ENCODE measurements at regions not wholly inside any gene's neighbourhood (a gene's known extent, or its start where the extent isn't known, plus 50 kb on each side); places are given as distances from the start of the nearest gene placed in this dataset.

DNA sequence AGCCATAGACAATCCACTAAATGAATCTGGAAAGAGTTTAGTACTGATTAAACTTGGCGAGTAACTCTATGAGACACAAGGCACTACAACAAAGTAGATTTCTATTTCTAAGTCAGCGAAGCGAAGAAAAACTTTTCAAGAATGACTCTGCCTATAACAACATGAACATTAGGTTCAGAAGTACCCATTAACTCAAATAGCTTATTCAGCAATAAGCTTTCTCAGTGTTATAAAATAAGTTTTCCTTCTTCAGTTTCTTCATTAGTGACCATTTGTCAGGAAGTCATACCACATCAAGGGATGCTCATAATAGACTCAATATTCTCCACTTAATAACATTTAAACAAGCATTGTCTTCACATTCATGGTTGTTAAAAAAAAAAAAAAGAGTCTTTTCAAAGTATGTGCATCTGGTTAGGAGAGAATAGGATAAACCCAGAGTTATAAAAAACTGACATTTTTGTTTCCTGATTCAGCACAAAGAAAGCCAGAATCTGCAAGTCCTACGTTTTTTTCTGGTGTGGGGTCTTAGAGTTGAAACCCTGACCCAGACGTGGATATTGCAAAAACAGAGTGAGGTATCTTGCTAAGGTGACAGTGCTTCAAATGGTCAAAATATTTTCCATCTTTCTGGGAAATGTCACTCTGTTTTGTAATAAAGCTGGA lies 148.2 kb upstream of the PREP start:
- intact Hi-C loops (cut with micrococcal nuclease) = no loop called here
- DNase-seq (no peak), ATAC-seq (no peak)
- Mint-ChIP-seq H3K36me3 (peaks cover 3% of the 10 kb centered on the region), H3K4me3 (no peak overlapping the region), H3K4me1 (no peaks in the 10 kb centered on the region), H3K9me3 (no peaks in the 10 kb centered on the region), H3K27ac (no peak overlapping the region), H3K27me3 (ENCODE audit: low read depth in 2 of 2) (peaks cover 12 to 18% of the 10 kb centered on the region in 2 donors)
- WGBS (ENCODE audit: insufficient coverage) = 81% methylated on average over 5 of the region's 5 CpGs
- no peaks in the 10 kb centered on the region for H3K27me3 ChIP-seq (ENCODE audit: control insufficient read depth, insufficient read depth, low read length)
- H3K27ac ChIP-seq (ENCODE audit: low read length) = no peak overlapping the region
- no peaks in the 10 kb centered on the region for H3K36me3 ChIP-seq (ENCODE audit: control insufficient read depth, insufficient read depth, low read length)
- no peaks in the 10 kb centered on the region for H3K9me3 ChIP-seq (ENCODE audit: control insufficient read depth, insufficient read depth, low read length)
- H3K4me3 ChIP-seq (ENCODE audit: low read length) = no peak overlapping the region
- H3K4me1 ChIP-seq (ENCODE audit: control insufficient read depth, insufficient read depth, low read length) = no peaks in the 10 kb centered on the region
- TF ChIP-seq, protein P1, sequence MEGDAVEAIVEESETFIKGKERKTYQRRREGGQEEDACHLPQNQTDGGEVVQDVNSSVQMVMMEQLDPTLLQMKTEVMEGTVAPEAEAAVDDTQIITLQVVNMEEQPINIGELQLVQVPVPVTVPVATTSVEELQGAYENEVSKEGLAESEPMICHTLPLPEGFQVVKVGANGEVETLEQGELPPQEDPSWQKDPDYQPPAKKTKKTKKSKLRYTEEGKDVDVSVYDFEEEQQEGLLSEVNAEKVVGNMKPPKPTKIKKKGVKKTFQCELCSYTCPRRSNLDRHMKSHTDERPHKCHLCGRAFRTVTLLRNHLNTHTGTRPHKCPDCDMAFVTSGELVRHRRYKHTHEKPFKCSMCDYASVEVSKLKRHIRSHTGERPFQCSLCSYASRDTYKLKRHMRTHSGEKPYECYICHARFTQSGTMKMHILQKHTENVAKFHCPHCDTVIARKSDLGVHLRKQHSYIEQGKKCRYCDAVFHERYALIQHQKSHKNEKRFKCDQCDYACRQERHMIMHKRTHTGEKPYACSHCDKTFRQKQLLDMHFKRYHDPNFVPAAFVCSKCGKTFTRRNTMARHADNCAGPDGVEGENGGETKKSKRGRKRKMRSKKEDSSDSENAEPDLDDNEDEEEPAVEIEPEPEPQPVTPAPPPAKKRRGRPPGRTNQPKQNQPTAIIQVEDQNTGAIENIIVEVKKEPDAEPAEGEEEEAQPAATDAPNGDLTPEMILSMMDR (IDR thresholded peaks at IDR 0.05) = no peak

DNA sequence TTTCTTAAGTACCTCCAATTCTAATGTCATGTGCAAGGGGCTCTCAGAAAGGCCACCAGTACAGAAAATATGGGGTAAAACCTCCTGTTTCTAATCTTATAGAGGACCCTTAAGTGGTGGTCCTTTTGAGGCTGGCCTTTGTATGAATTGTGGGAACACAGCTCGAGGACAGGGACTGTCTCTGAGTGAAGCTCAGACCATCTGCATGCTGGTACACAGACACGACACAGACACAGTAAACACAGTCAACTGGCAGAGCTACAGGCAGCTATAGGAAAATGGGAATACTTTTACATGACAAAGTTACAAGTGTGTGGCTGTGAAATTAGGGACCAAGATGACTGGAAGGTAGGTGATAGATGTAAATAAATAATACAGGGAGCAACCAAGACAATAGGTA lies 143.9 kb upstream of the PREP start:
- TF ChIP-seq, protein P1 (IDR thresholded peaks at IDR 0.05) = no peak
- Histone ChIP-seq H3K27me3 (ENCODE audit: control insufficient read depth, insufficient read depth, low read length) (no peaks in the 10 kb centered on the region), H3K4me3 (ENCODE audit: low read length) (no peak overlapping the region), H3K9me3 (ENCODE audit: control insufficient read depth, insufficient read depth, low read length) (no peaks in the 10 kb centered on the region), H3K4me1 (ENCODE audit: control insufficient read depth, insufficient read depth, low read length) (no peaks in the 10 kb centered on the region), H3K27ac (ENCODE audit: low read length) (no peak overlapping the region), H3K36me3 (ENCODE audit: control insufficient read depth, insufficient read depth, low read length) (no peaks in the 10 kb centered on the region)
- intact Hi-C loops (cut with micrococcal nuclease) = no loop called here
- Mint-ChIP-seq H3K27ac (no peak overlapping the region), H3K4me1 (no peaks in the 10 kb centered on the region), H3K4me3 (no peak overlapping the region), H3K27me3 (ENCODE audit: low read depth in 2 of 2) (peaks cover 9 to 10% of the 10 kb centered on the region in 2 donors), H3K36me3 (no peaks in the 10 kb centered on the region), H3K9me3 (no peaks in the 10 kb centered on the region)
- WGBS (ENCODE audit: insufficient coverage) = 86% methylated on average over 2 of the region's 2 CpGs
- DNase-seq = no peak
- no peak for ATAC-seq

GRCh38 chr6:105545947-105546731 lies 143.3 kb upstream of the PREP start:
- DNase-seq = no peak
- Mint-ChIP-seq H3K4me3 (no peak overlapping the region), H3K9me3 (no peaks in the 10 kb centered on the region), H3K27ac (no peak overlapping the region), H3K27me3 (ENCODE audit: low read depth in 2 of 2) (peaks cover 9 to 10% of the 10 kb centered on the region in 2 donors), H3K4me1 (no peaks in the 10 kb centered on the region), H3K36me3 (no peaks in the 10 kb centered on the region)
- intact Hi-C loops (cut with micrococcal nuclease) = no loop called here
- Histone ChIP-seq H3K27me3 (ENCODE audit: control insufficient read depth, insufficient read depth, low read length) (no peaks in the 10 kb centered on the region), H3K36me3 (ENCODE audit: control insufficient read depth, insufficient read depth, low read length) (no peaks in the 10 kb centered on the region), H3K27ac (ENCODE audit: low read length) (no peak overlapping the region), H3K9me3 (ENCODE audit: control insufficient read depth, insufficient read depth, low read length) (no peaks in the 10 kb centered on the region), H3K4me1 (ENCODE audit: control insufficient read depth, insufficient read depth, low read length) (no peaks in the 10 kb centered on the region), H3K4me3 (ENCODE audit: low read length) (no peak overlapping the region)
- no peak for ATAC-seq
- TF ChIP-seq, protein P1 (IDR thresholded peaks at IDR 0.05) = no peak
- WGBS (ENCODE audit: insufficient coverage) = 90% methylated on average over 11 of the region's 11 CpGs

Measured in natural killer cell (primary cell).